ENCODE measurements at regions not wholly inside any gene's neighbourhood (a gene's known extent, or its start where the extent isn't known, plus 50 kb on each side); places are given as distances from the start of the nearest gene placed in this dataset.
"Not testable (repeated sequence)": the region's sequence is repeated elsewhere in the genome, so short reads cannot be mapped to it uniquely, and the experiment has no call there.

DNA sequence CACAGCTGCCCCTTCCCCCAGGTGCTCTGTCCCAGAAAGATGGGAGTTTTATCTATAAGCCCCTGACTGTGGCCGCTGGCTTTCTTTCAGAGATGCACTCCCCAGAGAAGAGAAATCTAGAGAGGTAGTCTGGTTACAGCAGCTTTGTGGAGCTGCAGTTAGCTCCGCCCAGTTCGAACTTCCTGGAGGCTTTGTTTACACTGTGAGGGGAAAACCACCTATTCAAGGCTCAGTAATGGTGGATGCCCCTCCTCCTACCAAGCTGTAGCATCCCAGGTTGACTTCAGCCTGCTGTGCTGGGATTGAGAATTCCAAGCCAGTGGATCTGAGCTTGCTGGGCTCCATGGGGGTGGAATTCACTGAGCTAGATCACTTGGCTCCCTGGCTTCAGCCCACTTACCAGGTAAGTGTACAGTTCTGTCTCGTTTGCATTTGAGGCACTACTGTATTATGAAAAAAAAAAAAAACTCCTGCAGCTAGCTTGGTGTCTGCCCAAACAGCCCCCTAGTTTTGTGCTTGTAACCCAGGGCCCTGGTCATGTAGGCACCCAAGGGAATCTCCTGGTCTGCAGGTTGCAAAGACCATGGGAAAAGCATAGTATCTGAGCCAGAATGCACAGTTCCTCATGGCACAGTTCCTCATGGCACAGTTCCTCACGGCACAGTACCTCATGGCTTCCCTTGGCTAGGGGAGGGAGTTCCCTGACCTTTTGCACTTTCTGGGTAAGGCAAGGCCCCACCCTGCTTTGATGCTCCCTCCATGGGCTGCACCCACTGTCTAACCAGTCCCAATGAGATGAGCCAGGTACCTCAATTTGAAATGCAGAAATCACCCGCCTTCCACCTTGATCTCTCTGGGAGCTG is 275.0 kb downstream of the CENPW start:
- no peak for DNase-seq

- no peak for DNase-seq
Measured at GRCh38 chr6:126616866-126617265, 277.0 kb downstream of the CENPW start.

DNA sequence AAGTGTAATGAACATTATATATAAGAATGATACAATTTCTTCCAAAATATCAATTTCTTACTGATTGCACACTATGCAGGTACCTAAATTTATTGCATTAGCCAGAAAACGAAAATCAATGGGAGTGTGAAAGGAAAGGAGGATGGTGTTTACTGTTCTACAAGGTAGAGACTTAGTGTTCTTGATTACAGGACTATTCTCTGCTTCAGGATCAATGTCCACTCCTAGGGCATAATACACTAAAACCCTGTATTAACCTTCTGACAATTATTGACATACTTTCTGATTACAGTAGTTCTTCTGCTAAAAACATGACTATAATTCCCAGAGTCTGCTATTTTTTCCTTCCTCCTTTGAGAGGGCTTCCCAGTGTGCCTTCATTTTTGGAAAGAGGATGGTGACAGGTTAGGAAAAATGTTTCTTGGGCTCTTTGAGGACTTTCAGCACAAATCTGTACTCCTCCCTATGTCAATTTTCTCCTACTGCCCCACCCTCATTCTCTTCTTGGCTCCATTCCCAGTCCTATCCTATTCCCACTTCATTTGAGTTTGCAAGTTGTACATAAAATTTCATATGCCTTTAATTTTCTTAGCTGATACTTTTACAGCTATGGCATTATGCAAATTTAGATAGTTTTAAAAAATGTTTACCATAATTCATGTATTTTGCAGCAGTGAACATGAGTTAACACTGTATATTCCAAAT is 278.9 kb downstream of the CENPW start:
- no peak for DNase-seq

GRCh38 chr6:126620719-126621118 is 280.8 kb downstream of the CENPW start:
- no peak for DNase-seq

GRCh38 chr6:126625019-126625418 is 285.1 kb downstream of the CENPW start:
- DNase-seq, result no peak

DNA sequence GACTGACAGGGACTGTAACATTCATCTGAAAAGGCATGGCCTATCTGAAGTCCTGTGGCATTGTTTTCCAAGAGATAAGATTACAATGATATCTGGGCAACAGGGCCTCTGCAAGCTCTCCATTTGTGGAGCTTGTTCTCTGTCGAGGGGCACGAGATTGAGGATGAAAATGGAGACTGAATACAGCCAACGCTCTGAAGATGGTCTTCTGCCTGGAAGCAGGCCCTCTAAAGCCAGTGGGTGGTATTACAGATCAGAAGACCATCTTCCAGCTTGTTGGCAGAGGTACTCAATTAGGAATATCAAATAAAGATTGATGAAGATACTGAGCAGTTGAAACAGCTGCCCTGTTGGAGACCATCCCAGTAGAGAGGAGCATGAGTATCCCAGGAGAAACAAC is 288.2 kb downstream of the CENPW start:
- DNase-seq, result no peak

GRCh38 chr6:126631363-126631762 is 291.4 kb downstream of the CENPW start:
- DNase-seq, result no peak

- no peak for DNase-seq
Measured at GRCh38 chr6:126632271-126632670, 292.4 kb downstream of the CENPW start.

DNA sequence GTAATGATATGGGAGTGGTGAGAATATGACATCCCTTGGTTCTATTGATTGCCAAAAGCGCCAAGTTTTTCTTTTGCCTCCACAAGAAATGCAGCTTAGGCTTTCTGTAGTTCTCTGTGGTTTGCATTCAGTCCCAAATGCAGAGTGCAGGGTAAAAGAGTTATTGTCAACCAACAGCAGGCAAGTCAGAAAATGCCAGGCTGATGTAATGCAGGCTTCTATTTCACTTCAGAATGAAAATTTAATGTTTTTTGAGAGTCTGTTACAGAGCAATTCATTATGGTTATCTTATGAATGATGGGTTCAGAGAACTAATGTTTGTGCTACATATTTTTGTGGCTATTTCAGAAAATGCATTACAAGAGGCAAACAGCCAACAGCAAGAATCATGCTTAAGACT is 293.5 kb downstream of the CENPW start:
- no peak for DNase-seq

- no peak for DNase-seq
Measured at GRCh38 chr6:126640356-126640755, 300.4 kb downstream of the CENPW start.

DNA sequence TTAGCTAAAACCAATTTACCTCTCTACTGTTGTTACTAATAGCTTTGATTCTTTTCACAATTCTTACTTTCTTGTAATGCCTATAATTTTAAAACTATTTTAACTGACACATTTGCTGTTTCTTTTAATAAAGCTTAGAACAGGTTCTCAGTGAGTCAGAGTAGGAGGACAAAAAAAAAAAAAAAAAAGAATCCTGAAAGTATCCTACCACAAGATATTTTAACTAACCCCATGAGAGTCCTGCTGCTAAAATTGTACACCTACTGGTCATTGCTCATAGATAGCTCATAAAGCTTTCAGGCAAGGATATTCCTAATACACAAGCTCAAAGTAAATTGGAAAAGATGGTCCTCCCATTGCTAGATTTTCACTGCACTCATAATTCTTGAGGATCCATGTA is 301.0 kb downstream of the CENPW start:
- no peak for DNase-seq

DNA sequence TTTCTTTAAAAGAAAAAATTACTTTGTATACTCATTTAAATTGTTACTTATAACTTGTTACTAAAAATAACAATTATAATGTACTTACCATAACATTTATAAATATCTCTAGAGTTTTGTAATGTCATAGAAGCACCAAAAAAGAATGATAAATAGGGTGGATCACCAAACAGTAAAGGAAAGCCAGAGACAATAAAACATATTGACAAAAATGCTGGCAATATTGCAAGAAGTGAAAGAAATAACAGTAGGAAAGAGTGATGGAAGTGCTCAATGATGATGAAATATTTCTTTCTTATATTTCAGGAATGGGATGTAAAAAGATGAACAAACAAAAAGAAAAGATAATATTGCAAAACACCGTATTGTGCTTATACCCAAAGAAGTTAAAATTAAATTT is 301.7 kb downstream of the CENPW start:
- DNase-seq, result no peak

GRCh38 chr6:126643352-126643751 is 303.4 kb downstream of the CENPW start:
- DNase-seq, result no peak

DNA sequence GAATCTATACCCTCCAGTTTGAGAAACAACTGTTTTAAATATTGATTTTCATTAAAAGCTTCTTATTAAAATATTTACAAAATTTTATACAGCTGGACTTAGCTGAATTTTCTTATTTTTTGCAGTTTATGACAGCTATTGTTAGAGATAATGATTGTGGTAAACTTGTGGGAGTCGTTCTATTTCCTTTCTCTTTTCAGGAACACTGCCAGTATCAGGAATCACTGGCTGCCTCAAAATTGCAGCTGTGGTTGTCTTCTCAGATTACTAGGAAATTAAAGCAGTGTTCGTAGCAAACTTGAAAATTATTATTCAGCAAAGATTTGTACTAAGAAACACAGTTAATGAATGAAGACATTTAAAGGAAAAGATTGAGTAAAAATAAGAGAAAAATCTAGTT is 311.0 kb downstream of the CENPW start:
- no peak for DNase-seq

DNA sequence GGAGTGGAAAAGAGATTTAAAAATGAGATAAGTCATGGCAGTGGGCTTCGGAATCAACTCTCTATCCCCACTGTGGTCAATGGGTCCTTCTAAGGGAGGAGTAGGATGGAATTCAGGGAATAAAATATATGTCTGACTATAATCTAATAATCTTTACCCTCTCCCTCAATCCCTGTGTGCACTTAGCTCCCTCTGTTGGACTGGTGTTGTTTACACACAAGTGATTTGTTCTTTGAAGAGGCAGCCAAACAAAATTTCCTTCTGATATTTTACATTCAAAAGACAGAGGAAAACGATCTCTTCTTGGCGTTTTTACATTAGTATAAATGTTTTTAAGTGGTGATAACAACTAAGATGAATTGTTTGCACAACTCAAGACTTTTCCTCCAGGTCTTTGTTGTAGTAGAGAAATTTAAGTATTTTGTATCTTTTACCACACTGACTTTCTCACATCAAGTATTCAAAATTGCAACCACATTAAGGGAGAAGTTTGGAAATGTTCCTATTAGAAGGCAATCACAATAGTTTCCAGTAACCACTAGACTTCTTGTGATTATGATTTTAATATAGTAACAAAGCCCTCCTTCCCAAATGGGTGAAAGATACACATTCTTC is 317.8 kb downstream of the CENPW start:
- peak; percentile 32 for DNase-seq

GRCh38 chr6:126660376-126660775 is 320.5 kb downstream of the CENPW start:
- DNase-seq, result no peak

GRCh38 chr6:126661646-126662045 is 321.7 kb downstream of the CENPW start:
- no peak for DNase-seq

DNA sequence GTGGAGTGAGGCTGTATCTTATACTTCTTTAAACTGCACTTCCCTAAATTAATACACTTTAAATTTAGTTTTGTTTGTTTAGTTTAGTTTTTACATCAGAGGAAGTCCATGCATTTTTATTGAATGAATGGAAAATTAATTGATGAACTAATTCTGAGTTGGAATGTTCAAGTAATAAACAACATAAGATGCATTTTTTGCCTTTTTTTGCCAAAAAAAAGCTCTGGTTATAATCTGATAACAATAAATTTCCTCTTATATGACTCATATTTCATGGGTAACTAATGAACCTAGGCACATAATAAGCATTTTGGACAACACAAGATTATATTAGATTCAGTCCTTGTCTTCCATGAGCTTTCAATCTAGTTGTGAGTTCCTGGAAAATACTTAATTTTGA is 323.1 kb downstream of the CENPW start:
- no peak for DNase-seq

DNA sequence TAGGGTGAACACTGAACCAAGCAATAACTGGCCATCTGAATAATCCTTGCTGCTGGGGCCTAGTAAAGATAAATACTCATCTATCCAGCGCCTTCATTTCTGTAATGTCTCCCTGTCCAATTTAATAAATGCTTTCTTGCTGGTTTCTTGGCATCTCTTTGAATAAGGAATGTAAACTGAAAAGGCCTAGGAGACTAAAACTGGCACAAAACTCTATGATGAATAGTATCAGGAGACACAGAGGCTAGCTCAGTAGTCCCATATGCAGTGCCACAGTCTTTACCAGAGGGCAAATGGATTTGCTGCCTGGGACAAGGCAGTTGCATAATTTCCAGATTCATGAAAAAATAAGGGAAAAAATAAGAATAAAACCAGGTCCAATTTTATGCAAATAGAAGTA is 324.4 kb downstream of the CENPW start:
- no peak for DNase-seq

GRCh38 chr6:126665551-126665950 is 325.6 kb downstream of the CENPW start:
- DNase-seq, result no peak

GRCh38 chr6:126667071-126667470 is 327.2 kb downstream of the CENPW start:
- no peak for DNase-seq

DNA sequence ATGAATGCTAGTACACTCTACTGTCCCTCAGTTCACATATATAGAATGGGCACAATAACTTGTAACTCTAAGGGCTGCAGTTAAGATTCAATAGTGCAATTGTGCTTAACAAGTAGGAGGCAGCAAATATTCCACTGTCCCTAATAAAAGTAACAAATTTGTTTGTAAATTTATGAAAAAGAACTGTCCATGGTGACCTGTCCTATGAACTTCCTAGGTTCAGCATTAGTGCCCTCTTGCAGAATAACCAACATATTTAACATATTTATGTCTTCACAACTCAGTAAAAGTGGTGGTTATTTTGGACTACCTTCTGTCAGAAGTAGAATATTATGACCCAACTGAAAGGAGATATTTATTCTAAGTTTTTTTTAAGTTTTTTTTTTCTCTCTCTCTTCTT is 327.8 kb downstream of the CENPW start:
- DNase-seq, result no peak

DNA sequence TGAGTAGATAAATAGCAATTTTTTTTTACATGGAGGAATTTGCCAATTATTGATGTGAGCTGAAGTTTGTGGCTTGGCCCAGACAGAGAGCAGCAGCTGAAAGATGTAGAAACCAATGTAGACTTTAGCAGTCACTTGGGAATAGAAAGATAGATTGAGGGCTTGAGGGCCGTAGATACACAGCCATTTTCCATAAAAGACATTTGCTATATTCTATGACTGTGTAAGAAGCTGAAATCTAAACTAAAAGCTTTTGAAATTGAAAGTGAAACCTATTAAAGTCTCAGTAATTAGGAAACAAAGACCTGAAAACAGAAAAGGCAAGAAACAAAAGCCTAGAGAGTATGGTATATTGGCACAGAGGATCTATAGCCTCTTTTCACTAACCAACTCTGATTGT is 332.7 kb downstream of the CENPW start:
- no peak for DNase-seq

DNA sequence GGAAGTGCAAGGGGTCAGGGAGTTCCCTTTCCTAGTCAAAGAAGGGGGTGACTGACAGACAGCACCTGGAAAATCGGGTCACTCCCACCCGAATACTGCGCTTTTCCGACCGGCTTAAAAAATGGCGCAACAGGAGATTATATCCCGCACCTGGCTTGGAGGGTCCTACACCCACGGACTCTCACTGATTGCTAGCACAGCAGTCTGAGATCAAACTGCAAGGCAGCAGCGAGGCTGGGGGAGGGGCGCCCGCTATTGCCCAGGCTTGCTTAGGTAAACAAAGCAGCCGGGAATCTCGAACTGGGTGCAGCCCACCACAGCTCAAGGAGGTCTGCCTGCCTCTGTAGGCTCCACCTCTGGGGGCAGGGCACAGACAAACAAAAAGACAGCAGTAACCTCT is 333.8 kb downstream of the CENPW start:
- DNase-seq, result not testable (repeated sequence)
